Progenitor cell of endocrine pancreas (in vitro differentiated cells): ENCODE measurements at regions not wholly inside any gene's neighbourhood (a gene's known extent, or its start where the extent isn't known, plus 50 kb on each side); places are given as distances from the start of the nearest gene placed in this dataset.

Experiments
- DNase-seq: peaks from one replicate; pipeline ENCODE4 v3.0.0; 2021; ENCODE audit warnings: low spot score; ENCODE audit not compliant: unreplicated experiment
- H3K27ac Mint-ChIP-seq: 2 replicates; pipeline ENCODE4 v1.8.0; 2021; ENCODE audit warnings: mild to moderate bottlenecking, moderate library complexity, mixed read lengths
- H3K27me3 Mint-ChIP-seq: 2 replicates; pipeline ENCODE4 v1.8.0; 2021; ENCODE audit warnings: mixed read lengths
- H3K36me3 Mint-ChIP-seq: 2 replicates; pipeline ENCODE4 v1.8.0; 2022; ENCODE audit warnings: mixed read lengths; ENCODE audit not compliant: insufficient read depth
- H3K4me1 Mint-ChIP-seq: 2 replicates; pipeline ENCODE4 v1.8.0; 2021; ENCODE audit warnings: low read depth, mixed read lengths
- H3K4me3 Mint-ChIP-seq: 2 replicates; pipeline ENCODE4 v1.8.0; 2021; ENCODE audit warnings: low read depth, mild to moderate bottlenecking, moderate library complexity, mixed read lengths
- H3K9me3 Mint-ChIP-seq: 2 replicates; pipeline ENCODE4 v1.8.0; 2021; ENCODE audit warnings: low read depth, mixed read lengths
- TF ChIP-seq, protein P1 (sequence below): fragments of 200-600 bp; sonication (generic); IDR thresholded peaks from one replicate; pipeline ENCODE4 v1.5.0; 2021; ENCODE audit warnings: antibody characterized with exemption, mild to moderate bottlenecking; ENCODE audit not compliant: unreplicated experiment

GRCh38 chr3:159273608-159274007 is 471.8 kb downstream of the MFSD1 start:
- TF ChIP-seq, protein P1, sequence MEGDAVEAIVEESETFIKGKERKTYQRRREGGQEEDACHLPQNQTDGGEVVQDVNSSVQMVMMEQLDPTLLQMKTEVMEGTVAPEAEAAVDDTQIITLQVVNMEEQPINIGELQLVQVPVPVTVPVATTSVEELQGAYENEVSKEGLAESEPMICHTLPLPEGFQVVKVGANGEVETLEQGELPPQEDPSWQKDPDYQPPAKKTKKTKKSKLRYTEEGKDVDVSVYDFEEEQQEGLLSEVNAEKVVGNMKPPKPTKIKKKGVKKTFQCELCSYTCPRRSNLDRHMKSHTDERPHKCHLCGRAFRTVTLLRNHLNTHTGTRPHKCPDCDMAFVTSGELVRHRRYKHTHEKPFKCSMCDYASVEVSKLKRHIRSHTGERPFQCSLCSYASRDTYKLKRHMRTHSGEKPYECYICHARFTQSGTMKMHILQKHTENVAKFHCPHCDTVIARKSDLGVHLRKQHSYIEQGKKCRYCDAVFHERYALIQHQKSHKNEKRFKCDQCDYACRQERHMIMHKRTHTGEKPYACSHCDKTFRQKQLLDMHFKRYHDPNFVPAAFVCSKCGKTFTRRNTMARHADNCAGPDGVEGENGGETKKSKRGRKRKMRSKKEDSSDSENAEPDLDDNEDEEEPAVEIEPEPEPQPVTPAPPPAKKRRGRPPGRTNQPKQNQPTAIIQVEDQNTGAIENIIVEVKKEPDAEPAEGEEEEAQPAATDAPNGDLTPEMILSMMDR = no peak
- DNase-seq = peak; percentile 67
- no peaks in the 10 kb centered on the region for H3K9me3 Mint-ChIP-seq
- no peak overlapping the region for H3K4me3 Mint-ChIP-seq
- no peaks in the 10 kb centered on the region for H3K4me1 Mint-ChIP-seq
- peaks cover 24% of the 10 kb centered on the region for H3K27me3 Mint-ChIP-seq
- no peak overlapping the region for H3K27ac Mint-ChIP-seq
- no peaks in the 10 kb centered on the region for H3K36me3 Mint-ChIP-seq

DNA sequence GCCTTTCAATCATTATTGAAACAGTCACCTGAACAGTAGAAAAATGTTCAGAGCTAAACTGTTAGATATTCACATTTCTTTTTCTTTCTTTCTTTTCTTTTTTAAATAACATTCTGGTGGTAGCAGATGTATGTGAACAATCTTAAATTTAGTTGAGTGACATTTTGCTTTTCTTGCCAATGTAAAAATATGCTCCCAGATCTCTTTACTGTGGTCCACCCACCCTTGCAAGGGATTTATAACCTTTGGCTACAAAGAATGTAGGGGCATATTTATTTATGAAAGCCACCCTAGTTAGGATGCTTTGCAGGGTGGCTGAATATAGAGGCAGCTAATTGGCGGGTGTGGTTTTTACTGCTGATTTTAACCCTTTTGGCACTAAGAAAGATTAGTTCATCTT is 473.9 kb downstream of the MFSD1 start:
- no peak for DNase-seq
- H3K9me3 Mint-ChIP-seq = no peaks in the 10 kb centered on the region
- no peaks in the 10 kb centered on the region for H3K4me1 Mint-ChIP-seq
- no peak overlapping the region for H3K4me3 Mint-ChIP-seq
- TF ChIP-seq, protein P1 = no peak
- H3K36me3 Mint-ChIP-seq = no peaks in the 10 kb centered on the region
- H3K27ac Mint-ChIP-seq = no peak overlapping the region
- H3K27me3 Mint-ChIP-seq = peaks cover 24% of the 10 kb centered on the region

DNA sequence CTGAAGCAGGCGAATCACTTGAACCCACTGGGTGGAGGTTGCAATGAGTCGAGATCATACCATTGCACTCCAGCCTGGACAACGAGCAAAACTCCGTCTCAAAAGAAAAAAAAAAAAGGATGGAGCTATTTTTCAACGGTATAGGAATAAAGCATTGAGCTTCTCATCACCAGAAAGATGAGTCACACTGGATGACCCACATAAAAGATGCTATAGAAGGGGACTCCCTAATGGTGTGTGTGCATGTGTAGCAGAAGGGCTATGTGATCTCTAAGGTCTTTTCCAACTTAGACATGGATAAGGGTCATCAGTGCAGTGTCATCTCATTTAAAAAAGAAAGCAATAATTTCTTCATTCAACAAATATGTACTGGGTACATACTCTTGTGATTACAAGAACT is 476.0 kb downstream of the MFSD1 start:
- H3K4me3 Mint-ChIP-seq = no peak overlapping the region
- no peak for DNase-seq
- no peaks in the 10 kb centered on the region for H3K36me3 Mint-ChIP-seq
- H3K27me3 Mint-ChIP-seq = peaks cover 24% of the 10 kb centered on the region
- no peaks in the 10 kb centered on the region for H3K4me1 Mint-ChIP-seq
- no peak overlapping the region for H3K27ac Mint-ChIP-seq
- no peaks in the 10 kb centered on the region for H3K9me3 Mint-ChIP-seq
- TF ChIP-seq, protein P1 = no peak

DNA sequence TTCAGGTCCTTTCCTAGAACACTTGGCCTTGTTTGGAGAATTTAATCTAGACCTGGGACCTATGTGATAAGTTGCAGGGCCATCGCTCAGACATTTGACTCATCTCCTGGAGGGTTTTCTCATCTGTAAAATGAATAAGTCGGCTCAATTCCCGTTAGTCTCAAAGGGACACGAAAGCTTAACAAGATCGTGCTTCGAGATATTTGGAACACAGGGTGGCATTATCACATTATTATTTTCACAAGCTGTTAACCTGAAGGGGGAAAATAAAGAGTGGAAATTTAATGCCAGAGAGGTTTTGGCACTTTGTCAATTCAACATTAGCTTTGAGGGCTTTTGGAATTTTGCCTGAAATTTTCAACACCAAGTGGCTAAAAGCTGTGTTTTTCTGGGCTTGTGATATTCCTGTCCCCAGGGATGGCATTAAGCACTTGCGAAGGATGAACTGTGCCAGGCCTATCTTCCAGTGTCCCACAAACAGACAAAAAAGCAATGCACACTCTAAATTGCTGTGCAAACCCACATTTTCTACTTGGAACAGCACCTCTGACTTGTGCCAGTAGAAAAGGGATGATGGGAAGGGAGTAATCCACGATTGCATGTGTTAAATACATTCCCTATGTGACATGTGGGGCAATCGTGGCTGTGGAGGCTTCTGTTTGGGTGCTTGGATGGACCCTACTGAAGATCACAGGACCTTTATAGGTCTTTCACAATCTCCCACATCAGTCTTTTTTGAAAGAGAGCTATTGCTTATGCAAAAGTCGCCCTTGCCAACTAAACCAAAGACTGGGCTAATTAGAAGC is 478.7 kb downstream of the MFSD1 start:
- Mint-ChIP-seq H3K9me3 (no peaks in the 10 kb centered on the region), H3K4me1 (no peaks in the 10 kb centered on the region), H3K36me3 (no peaks in the 10 kb centered on the region), H3K4me3 (no peak overlapping the region), H3K27me3 (peaks cover 19% of the 10 kb centered on the region), H3K27ac (no peak overlapping the region)
- TF ChIP-seq, protein P1 = no peak
- DNase-seq = no peak

DNA sequence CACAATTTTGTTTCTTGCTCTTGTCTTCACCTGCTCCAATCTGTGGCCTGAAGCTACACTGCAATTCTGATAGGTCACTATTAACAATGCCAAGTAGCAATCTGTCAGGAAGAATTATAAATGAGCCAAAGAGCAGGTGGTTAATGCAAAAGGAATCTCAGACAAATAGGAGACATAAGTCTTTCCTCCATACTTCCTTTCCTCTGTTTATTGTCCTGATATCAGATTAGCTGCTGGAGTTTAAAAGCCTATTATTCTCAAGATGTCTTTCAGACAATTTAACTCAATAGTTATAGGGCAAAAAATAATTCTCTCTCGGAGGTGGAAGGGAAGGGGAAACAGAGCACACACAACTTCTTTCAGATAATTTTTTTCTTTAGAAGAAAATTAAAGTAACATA is 491.6 kb downstream of the MFSD1 start:
- TF ChIP-seq, protein P1 = no peak
- Mint-ChIP-seq H3K36me3 (no peaks in the 10 kb centered on the region), H3K27me3 (peaks cover 21% of the 10 kb centered on the region), H3K4me3 (no peak overlapping the region), H3K27ac (no peak overlapping the region), H3K9me3 (no peaks in the 10 kb centered on the region), H3K4me1 (no peaks in the 10 kb centered on the region)
- DNase-seq = no peak
